ENCODE measurements at regions not wholly inside any gene's neighbourhood (a gene's known extent, or its start where the extent isn't known, plus 50 kb on each side); places are given as distances from the start of the nearest gene placed in this dataset.

- no peaks in the 10 kb centered on the region for H3K4me1 Mint-ChIP-seq (ENCODE audit: low read depth, unreplicated experiment)
- no peak for DNase-seq
- CTCF ChIA-PET = no interaction called here
- no peak overlapping the region for H3K4me3 Mint-ChIP-seq (ENCODE audit: low read depth, unreplicated experiment)
- no peak overlapping the region for H3K27ac Mint-ChIP-seq (ENCODE audit: unreplicated experiment)
- TF ChIP-seq CTCF (IDR thresholded peaks at IDR 0.05; ENCODE audit: unreplicated experiment) = no peak
- H3K27me3 Mint-ChIP-seq (ENCODE audit: unreplicated experiment) = no peaks in the 10 kb centered on the region
- intact Hi-C loops (cut with micrococcal nuclease; ENCODE audit: unreplicated experiment) = no loop called here
- H3K36me3 Mint-ChIP-seq (ENCODE audit: insufficient read depth, unreplicated experiment) = no peaks in the 10 kb centered on the region
- no TSS peak for BruUV-seq (replicated peaks)
- H3K9me3 Mint-ChIP-seq (ENCODE audit: low read depth, unreplicated experiment) = no peaks in the 10 kb centered on the region
These were observed 191.1 kb upstream of the FGGY start for GRCh38 chr1:59105548-59106507.

- Mint-ChIP-seq H3K4me1 (ENCODE audit: low read depth, unreplicated experiment) (peaks cover 4% of the 10 kb centered on the region), H3K4me3 (ENCODE audit: low read depth, unreplicated experiment) (no peak overlapping the region), H3K36me3 (ENCODE audit: insufficient read depth, unreplicated experiment) (no peaks in the 10 kb centered on the region), H3K27me3 (ENCODE audit: unreplicated experiment) (no peaks in the 10 kb centered on the region), H3K27ac (ENCODE audit: unreplicated experiment) (no peak overlapping the region), H3K9me3 (ENCODE audit: low read depth, unreplicated experiment) (no peaks in the 10 kb centered on the region)
- CTCF ChIA-PET = no interaction called here
- no peak for DNase-seq
- no peak for TF ChIP-seq CTCF (IDR thresholded peaks at IDR 0.05; ENCODE audit: unreplicated experiment)
- BruUV-seq (replicated peaks) = no TSS peak
- intact Hi-C loops (cut with micrococcal nuclease; ENCODE audit: unreplicated experiment) = no loop called here
These were observed 189.4 kb upstream of the FGGY start for GRCh38 chr1:59107516-59107915.

- TF ChIP-seq CTCF (IDR thresholded peaks at IDR 0.05; ENCODE audit: unreplicated experiment) = no peak
- intact Hi-C loops (cut with micrococcal nuclease; ENCODE audit: unreplicated experiment) = no loop called here
- no TSS peak for BruUV-seq (replicated peaks)
- Mint-ChIP-seq H3K36me3 (ENCODE audit: insufficient read depth, unreplicated experiment) (no peaks in the 10 kb centered on the region), H3K9me3 (ENCODE audit: low read depth, unreplicated experiment) (no peaks in the 10 kb centered on the region), H3K27me3 (ENCODE audit: unreplicated experiment) (no peaks in the 10 kb centered on the region), H3K4me1 (ENCODE audit: low read depth, unreplicated experiment) (peaks cover 8% of the 10 kb centered on the region), H3K4me3 (ENCODE audit: low read depth, unreplicated experiment) (no peak overlapping the region), H3K27ac (ENCODE audit: unreplicated experiment) (no peak overlapping the region)
- no peak for DNase-seq
- CTCF ChIA-PET = interaction anchor here (0.8 kb wide), 1 partner anchor 208 kb away, joined by 8 read pairs; no protein-coding TSS in a partner anchor
These were observed 189.0 kb upstream of the FGGY start for GRCh38 chr1:59107916-59108315.

GRCh38 chr1:59108481-59109317, 188.2 kb upstream of the FGGY start:
- TF ChIP-seq CTCF (IDR thresholded peaks at IDR 0.05; ENCODE audit: unreplicated experiment) = no peak
- Mint-ChIP-seq H3K27ac (ENCODE audit: unreplicated experiment) (no peak overlapping the region), H3K9me3 (ENCODE audit: low read depth, unreplicated experiment) (no peaks in the 10 kb centered on the region), H3K36me3 (ENCODE audit: insufficient read depth, unreplicated experiment) (no peaks in the 10 kb centered on the region), H3K4me1 (ENCODE audit: low read depth, unreplicated experiment) (peaks cover 15% of the 10 kb centered on the region), H3K27me3 (ENCODE audit: unreplicated experiment) (no peaks in the 10 kb centered on the region), H3K4me3 (ENCODE audit: low read depth, unreplicated experiment) (no peak overlapping the region)
- DNase-seq = no peak
- CTCF ChIA-PET = interaction anchor here (0.6 to 0.8 kb wide), 2 partner anchors 209 to 467 kb away, joined by 4 to 8 read pairs; no protein-coding TSS in a partner anchor
- no TSS peak for BruUV-seq (replicated peaks)
- intact Hi-C loops (cut with micrococcal nuclease; ENCODE audit: unreplicated experiment) = no loop called here

All from Calu3 (cell line).